ENCODE measurements at regions not wholly inside any gene's neighbourhood (a gene's known extent, or its start where the extent isn't known, plus 50 kb on each side); places are given as distances from the start of the nearest gene placed in this dataset.

- no peak for DNase-seq (ENCODE audit: low read depth in 4 of 4, low spot score in 3 of 4)
Observed at GRCh38 chr2:51510303-51510702, 478.4 kb upstream of the NRXN1 start.

- no peak for DNase-seq (ENCODE audit: low read depth in 4 of 4, low spot score in 3 of 4)
Observed at GRCh38 chr2:51505533-51505932, 473.6 kb upstream of the NRXN1 start.

DNA sequence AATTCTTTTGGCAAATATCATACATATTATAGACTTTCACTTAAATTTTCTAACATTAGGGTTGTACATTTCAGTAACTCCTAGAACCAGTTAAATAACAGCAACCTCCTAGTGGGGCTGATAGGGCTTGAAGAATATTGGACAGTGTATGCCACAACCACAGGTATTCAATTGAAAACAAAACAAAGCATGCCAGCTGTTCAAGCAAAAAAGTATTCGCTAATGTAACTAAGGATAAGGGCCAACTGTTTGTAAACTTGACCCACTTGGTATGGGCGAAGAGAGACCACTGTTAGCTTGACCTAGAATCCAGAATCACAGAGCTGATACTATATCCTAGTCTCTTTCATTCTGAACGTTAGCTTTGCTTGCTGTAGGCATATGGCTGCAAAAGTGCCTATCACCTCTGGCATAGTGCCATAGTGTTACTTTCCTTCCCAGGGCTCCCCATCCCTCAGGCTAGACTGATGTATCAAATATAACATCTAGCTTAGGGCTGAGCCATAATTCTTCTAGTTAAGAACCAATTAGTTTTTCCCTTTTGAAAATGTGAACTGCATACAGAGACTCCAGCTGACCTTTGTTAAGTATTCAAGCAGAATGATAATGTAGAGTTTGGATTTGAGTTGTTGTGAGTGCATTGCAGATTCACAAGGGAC is 458.8 kb upstream of the NRXN1 start:
- DNase-seq (ENCODE audit: low read depth in 4 of 4, low spot score in 3 of 4): no peak

- no peak for DNase-seq (ENCODE audit: low read depth in 4 of 4, low spot score in 3 of 4)
Observed at GRCh38 chr2:51484605-51485004, 452.7 kb upstream of the NRXN1 start.

DNA sequence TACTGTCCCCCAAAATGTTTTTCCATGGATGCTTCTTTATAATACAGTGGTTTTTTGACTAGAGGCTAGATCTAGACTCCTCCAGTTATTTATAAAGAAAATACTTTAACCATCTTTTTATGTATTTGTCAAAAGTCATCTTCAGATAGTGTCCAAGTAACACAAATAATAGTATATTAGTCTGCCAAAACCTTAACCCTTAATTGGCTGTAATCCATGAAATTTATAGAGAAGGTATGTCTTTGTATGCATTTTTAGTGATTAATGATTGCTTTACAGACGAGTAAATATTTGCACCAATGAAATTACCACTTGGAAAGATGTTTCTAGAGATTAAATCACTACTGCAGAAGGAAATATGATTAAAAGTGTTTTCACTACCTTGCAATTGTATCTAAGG is 451.8 kb upstream of the NRXN1 start:
- DNase-seq (ENCODE audit: low read depth in 4 of 4, low spot score in 3 of 4): no peak

DNA sequence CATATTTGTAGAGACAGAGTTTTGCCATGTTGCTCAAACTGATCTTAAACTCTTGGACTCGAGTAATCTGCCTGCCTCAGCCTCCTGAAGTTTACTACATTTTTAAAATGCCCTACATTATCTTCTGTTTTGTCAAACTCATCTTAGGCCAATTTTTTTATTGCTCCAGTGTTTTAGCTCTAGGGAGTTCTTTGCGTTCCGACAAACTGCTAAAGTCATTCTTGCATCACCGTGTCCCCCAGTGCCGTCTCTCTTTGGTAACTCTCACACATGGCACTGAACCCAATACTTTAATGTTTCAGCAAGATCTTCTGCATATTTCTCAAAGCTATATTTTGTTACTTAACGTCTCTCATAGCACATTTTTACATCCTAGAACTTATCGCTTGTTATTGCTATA is 440.9 kb upstream of the NRXN1 start:
- no peak for DNase-seq (ENCODE audit: low read depth in 4 of 4, low spot score in 3 of 4)

GRCh38 chr2:51472300-51472699 is 440.4 kb upstream of the NRXN1 start:
- no peak for DNase-seq (ENCODE audit: low read depth in 4 of 4, low spot score in 3 of 4)

- DNase-seq (ENCODE audit: low read depth in 4 of 4, low spot score in 3 of 4): no peak
Observed at GRCh38 chr2:51469102-51469501, 437.2 kb upstream of the NRXN1 start.

GRCh38 chr2:51465326-51465725 is 433.4 kb upstream of the NRXN1 start:
- no peak for DNase-seq (ENCODE audit: low read depth in 4 of 4, low spot score in 3 of 4)

DNA sequence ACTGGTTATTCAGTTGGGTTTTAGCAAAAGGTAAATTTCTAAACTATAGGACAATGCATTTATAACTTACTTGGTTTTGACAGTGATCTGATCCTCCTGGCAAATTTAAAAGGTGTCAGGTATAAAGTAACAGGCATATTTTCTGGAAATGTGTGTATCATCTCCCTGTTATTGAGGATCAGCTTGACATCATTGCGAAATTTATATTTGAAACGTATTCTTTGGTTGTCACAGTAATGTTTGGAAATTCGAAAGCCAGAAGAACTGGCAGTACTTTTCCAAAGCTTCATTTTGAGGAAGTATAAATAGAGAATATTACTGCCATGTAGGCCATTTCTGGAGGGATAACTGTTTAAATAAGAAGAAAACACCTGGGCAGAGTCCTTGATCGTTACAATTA is 422.2 kb upstream of the NRXN1 start:
- no peak for DNase-seq (ENCODE audit: low read depth in 4 of 4, low spot score in 3 of 4)

GRCh38 chr2:51448911-51449310 is 417.0 kb upstream of the NRXN1 start:
- DNase-seq (ENCODE audit: low read depth in 4 of 4, low spot score in 3 of 4): no peak

- no peak for DNase-seq (ENCODE audit: low read depth in 4 of 4, low spot score in 3 of 4)
Observed at GRCh38 chr2:51441786-51442185, 409.9 kb upstream of the NRXN1 start.

- DNase-seq (ENCODE audit: low read depth in 4 of 4, low spot score in 3 of 4): no peak
Observed at GRCh38 chr2:51424418-51424817, 392.5 kb upstream of the NRXN1 start.

- DNase-seq (ENCODE audit: low read depth in 4 of 4, low spot score in 3 of 4): no peak
Observed at GRCh38 chr2:51420511-51420910, 388.6 kb upstream of the NRXN1 start.

- no peak for DNase-seq (ENCODE audit: low read depth in 4 of 4, low spot score in 3 of 4)
Observed at GRCh38 chr2:51413726-51414125, 381.8 kb upstream of the NRXN1 start.

DNA sequence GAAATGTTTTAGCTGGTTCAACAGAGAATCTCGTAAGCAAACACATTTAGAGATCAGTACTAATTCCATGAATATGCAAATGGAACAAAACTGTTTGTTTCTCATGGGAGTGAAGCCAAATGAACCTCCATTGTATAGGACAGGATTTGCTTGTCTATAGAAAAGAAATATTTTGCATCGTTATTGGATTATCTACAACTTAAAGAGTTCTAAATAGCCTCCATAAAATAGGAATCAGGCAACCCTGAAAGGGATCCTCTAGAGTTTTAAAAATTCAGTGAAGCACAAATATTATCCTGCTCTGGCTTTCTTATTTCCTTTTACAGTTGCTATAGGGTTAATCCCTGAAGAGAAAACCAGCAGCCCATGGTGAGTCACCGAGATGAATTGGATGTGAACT is 378.4 kb upstream of the NRXN1 start:
- DNase-seq (ENCODE audit: low read depth in 4 of 4, low spot score in 3 of 4): no peak

DNA sequence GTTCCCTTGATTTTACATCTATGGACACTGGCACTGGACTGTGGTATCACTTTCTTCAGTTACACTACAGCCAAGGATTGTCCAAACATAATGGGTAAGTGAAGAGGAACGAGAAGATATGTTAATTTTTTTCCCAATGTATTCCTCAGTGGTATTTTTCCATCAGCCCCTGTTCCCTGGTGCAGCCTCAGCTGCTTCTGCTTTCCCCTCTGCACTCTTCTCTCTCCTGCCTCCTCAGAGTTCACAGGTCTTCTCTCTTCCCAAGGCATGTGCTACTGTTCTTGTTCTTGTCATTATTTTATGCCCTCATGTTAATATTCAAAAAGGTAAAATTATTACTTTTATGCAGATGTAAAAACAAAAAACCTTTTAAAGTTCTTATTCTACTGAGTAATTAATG is 378.0 kb upstream of the NRXN1 start:
- no peak for DNase-seq (ENCODE audit: low read depth in 4 of 4, low spot score in 3 of 4)

- no peak for DNase-seq (ENCODE audit: low read depth in 4 of 4, low spot score in 3 of 4)
Observed at GRCh38 chr2:51404226-51404625, 372.3 kb upstream of the NRXN1 start.

- no peak for DNase-seq (ENCODE audit: low read depth in 4 of 4, low spot score in 3 of 4)
Observed at GRCh38 chr2:51401546-51401945, 369.6 kb upstream of the NRXN1 start.

GRCh38 chr2:51387235-51387634 is 355.3 kb upstream of the NRXN1 start:
- DNase-seq (ENCODE audit: low read depth in 4 of 4, low spot score in 3 of 4): no peak

- DNase-seq (ENCODE audit: low read depth in 4 of 4, low spot score in 3 of 4): no peak
Observed at GRCh38 chr2:51379997-51380396, 348.1 kb upstream of the NRXN1 start.

- DNase-seq (ENCODE audit: low read depth in 4 of 4, low spot score in 3 of 4): no peak
Observed at GRCh38 chr2:51368250-51368649, 336.3 kb upstream of the NRXN1 start.

GRCh38 chr2:51350100-51350499 is 318.2 kb upstream of the NRXN1 start:
- no peak for DNase-seq (ENCODE audit: low read depth in 4 of 4, low spot score in 3 of 4)
